Glomerular visceral epithelial cell (primary cell): ENCODE measurements at regions not wholly inside any gene's neighbourhood (a gene's known extent, or its start where the extent isn't known, plus 50 kb on each side); places are given as distances from the start of the nearest gene placed in this dataset.
"Not testable (repeated sequence)": the region's sequence is repeated elsewhere in the genome, so short reads cannot be mapped to it uniquely, and the experiment has no call there.

ENCODE experiments used
- DNase-seq: peaks from one replicate; pipeline ENCODE4 v3.0.0-alpha.2; 2016; ENCODE audit errors: extremely low spot score

DNA sequence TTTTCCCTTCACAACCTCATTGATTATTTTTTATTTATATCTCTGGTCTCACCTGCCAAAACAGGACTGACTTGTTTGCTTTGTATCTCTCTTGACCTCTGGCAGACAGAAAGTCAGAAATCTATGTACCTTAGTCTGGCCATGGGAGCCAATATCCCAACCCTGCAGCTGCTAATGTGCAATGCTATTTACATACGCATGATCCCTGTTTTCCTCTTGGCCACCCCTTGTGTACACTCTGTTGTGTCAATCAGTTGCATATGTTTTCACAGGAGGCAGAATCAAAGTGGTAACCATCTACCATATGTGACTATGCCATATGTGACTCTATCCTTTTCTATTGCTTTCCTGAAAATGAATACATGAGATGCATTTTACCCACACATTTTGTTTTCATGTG is 688.8 kb downstream of the PLA2G4A start:
- DNase-seq, result no peak

DNA sequence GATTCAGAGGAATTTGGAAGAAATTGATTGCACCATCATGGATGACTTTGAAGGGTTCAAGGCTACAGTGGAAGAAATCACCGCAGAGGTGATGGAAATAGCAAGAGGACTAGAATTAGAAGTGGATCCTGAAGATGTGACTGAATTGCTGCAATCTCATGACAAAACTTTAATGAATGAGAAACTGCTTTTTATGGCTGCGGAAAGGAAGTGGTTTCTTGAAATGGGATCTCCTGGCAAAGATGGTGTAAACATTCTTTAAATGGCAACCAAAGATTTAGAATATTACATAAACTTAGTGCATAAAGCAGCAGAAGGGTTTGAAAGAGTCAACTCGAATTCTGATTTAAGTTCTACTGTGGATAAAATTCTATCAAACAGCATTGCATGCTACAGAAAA is 698.6 kb downstream of the PLA2G4A start:
- no peak for DNase-seq

DNA sequence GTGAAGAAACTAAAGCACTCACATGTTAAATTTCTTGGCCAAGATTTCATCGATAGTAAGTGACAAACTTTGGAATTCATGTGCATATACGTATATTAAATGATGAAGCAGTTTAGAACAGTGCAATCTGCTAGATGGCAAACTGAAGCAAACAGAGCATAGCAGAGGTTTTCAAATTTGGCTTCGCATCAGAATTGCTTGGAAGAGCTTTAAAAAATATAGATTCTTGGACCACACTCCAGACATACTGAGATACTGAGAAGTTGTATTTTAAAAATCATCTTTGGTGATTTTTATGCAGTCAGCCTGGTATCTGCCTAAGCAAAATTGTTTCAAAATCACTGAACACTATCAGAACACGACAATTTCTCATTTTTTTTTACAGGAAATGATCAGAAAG is 709.2 kb downstream of the PLA2G4A start:
- no peak for DNase-seq

DNA sequence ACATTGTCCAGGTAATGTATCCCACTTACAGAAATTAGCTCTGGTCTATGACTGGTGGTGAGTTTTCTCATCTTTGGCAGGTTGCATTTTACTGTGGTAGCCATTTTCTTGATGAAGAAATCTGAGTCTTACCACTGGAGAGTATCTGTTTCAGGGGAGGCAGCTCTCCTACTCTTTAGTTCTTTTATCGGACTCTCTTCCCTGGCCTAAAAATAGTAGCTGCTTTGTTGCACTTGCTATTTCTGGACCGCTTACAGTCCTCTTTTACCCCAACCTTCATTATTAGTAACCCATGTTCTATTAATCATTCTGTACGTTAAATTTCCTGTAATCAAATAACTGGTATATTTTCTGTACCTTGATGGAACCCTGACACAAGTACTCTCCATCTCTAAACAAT is 720.8 kb downstream of the PLA2G4A start:
- no peak for DNase-seq

DNA sequence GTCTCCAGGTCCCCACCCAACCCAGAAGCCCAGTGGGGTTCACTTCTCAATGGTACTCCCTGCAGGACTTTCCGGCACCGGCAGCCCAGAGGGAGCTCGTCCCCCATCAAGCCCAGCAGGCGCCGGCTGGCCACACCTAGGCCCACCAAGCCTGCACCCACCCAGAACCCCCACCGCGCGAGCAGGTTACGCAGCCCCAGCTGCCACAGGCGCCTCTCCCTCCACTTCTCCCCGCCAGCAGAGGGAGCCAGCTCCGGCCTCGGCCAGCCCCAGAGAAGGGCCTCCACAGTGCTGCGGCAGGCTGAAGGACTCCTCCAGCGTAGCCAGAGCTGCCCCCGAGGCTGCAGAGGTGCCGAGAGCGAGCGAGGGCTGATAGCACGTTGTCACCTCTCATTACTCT is 722.3 kb downstream of the PLA2G4A start:
- no peak for DNase-seq

DNA sequence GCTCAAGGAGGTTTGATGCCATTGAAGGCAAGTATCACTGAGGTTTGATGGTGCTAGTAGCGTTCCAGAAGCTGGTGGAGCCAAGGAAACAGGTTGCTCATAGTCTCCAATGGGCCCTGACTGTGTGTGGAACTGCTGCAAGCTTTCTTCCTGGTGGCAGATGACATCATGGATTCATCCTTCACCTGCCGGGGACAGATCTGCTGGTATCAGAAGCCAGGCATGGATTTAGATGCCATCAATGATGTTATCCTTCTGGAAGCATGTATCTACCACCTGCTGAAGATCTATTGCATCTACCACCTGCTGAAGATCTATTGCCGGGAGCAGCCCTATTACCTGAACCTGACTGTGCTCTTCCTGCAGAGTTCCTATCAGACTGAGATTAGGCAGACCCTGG is 734.4 kb downstream of the PLA2G4A start:
- DNase-seq, result no peak

DNA sequence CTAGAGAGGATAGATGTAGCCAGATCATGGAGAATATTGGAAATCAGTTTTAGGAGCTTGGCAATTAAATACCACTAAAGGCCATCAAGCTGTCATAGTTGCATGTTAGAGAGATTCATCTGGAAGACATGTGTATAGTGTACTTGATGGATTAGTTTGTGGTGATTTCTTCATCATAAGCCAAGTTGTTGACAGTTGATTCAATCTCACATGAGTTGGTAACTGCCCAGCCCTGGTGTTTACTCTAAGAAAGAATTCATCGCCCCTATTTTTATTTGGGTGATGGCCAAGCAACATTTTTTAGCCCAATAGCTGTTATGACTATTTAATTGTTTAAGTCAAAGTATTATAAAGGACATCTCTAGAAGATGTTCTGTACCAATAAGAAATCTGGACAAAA is 737.6 kb downstream of the PLA2G4A start:
- DNase-seq, result no peak

DNA sequence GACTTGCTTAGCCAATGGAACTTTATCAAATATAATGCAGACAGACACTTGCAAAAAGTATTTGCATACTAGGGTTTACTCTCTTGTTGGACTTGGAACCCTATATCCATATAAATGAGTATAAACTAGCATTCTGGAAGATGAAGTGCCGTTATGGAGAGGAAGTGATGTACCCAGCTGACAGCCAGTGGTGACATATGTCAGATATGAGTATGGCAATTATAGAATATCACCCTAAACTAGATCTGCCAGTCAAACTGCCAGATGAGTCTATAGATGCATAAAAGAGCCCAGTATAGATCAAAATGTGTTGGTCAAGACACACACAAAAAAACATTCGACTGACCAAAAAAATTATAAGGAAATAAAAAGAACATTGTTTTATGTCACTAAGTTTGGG is 739.3 kb downstream of the PLA2G4A start:
- no peak for DNase-seq

DNA sequence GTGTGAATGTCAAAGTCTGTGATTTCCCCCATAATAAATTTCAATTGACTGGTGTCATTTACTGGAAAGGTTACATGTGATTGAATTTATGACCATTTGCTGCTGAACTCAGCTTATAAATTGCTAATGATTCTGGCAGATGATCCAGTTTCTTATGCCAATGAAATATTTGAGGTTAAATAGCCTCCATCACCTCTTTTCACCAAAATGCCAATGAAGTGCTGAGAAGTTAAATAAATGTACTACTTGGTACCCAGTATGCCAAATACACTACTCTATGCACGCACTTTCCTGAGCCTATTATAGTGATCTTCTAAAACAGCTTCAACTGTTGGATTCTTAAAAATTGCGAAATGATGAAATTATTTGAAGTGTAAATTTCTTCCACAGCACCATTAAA is 741.4 kb downstream of the PLA2G4A start:
- DNase-seq, result no peak

DNA sequence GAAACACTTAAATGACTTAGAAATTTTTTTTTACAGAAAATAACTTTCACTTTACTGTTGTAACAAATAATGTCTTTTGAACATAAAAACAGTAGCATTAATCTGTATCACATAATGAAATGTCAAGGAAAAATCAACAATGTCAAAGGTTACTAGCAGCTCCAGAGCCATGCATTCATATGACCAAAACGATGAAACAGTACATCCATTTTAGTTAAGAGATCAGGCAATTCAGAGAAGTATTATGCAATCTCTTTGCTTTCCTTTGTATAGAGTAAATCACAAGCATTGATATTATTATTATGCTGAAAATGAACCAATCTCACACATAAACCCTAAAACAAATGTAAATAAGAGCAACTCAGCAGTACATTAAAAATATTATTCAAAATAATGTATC is 748.9 kb downstream of the PLA2G4A start:
- no peak for DNase-seq

DNA sequence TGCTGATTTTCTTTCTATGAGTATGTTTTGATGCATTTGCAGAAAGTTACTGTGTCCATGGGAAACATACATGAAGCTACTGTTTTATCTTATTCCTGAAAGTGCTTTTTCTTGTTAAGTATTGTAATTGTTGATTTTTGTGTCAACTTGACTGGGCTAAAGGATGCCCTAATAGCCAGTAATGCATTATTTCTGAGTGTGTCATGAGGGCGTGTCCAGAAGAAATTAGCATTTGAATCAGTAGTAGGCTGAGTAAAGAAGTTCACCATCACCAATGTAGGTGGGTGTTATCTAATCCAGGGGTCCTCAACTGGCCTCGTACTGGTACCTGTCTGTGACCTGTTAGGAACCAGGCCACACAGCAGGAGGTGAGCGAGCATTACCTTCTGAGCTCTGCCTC is 760.2 kb downstream of the PLA2G4A start:
- no peak for DNase-seq

DNA sequence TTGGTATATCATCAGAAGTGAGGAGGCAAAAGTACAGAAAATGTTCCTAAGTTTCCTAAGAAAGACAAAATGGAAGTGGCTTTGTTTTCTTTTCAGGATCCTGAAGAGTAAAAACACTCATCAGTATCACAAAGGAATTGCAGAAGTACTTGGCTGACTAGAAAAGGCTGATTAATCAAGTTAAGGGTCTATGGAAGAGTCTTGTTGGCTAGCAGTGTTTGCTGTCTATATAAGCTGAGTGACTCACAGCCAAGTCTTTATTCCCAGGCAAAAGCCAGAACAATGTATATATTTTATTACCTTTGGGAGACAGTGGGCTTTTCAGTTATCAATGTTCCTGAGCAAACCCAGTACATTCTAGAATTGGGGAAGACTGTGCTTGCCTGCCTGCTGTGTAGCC is 777.0 kb downstream of the PLA2G4A start:
- no peak for DNase-seq

DNA sequence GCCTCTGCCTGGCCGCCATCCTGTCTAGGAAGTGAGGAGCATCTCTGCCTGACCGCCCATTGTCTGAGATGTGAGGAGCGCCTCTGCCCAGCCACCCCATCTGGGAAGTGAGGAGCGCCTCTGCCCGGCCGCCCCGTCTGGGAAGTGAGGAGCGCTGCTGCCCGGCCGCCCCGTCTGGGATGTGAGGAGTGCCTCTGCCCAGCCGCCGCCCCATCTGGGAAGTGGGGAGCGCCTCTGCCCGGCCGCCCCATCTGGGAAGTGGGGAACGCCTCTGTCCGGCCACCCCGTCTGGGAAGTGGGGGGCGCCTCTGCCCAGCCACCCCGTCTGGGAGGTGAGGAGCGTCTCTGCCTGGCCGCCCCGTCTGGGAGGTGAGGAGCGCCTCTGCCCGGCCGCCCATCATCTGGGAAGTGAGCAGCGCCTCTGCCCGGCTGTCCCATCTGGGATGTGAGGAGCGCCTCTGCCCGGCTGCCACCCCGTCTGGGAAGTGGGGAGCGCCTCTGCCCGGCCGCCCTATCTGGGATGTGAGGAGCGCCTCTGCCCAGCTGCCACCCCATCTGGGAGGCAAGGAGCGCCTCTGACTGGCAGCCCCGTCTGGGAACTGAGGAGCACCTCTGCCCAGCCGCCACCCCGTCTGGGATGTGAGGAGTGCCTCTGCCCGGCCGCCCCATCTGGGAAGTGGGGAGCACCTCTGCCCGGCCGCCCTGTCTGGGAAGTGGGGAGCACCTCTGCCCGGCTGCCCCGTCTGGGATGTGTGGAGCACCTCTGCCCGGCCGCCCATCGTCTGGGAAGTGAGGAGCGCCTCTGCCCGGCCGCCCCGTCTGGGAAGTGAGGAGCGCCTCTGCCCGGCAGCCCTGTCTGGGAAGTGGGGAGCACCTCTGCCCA is 787.3 kb downstream of the PLA2G4A start:
- not testable (repeated sequence) for DNase-seq

DNA sequence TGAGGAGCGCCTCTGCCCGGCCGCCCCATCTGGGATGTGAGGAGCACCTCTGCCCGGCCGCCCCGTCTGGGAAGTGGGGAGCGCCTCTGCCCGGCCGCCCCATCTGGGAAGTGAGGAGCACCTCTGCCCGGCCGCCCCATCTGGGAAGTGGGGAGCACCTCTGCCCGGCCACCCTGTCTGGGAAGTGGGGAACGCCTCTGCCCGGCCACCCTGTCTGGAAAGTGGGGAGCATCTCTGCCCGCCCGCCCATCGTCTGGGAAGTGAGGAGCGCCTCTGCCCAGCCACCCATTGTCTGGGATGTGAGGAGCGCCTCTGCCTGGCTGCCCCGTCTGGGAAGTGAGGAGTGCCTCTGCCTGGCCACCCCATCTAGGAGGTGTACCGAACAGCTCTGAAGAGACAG is 788.1 kb downstream of the PLA2G4A start:
- not testable (repeated sequence) for DNase-seq

DNA sequence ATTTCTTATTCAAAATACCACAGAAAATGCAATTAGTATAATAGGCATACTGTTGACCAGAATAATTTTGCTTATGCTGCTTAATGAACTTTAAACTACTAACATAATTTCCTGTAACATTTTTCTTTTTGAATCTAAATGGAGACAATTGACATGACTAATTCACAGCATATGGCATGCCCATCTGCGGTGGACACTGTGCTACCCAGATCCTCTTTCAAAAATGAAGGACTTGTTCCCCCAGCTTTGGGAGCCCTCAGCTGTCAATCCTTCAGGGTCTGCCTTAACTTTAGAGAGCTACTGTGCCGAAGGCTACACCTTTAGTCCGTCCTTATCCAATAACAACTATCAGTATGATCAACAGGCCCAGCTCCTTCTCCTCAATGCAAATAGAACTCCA is 789.0 kb downstream of the PLA2G4A start:
- no peak for DNase-seq

DNA sequence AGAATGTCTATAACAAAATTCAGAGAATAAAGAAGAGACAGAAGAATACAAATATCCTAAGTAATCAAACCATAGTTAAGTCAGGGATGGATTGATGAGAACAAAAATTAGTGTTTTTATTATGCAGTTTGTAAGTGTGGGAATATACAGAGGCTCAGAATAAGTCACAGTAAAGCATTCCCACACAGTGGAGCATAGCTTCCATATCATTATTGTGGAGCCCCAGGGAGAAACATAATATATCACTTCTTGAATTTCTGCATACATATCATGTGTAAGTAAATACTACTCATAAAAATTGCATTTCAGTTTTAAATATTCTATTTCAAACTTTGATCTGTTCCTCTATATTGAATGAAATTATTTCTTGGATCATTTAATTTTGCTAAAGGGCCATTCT is 790.4 kb downstream of the PLA2G4A start:
- DNase-seq, result no peak

DNA sequence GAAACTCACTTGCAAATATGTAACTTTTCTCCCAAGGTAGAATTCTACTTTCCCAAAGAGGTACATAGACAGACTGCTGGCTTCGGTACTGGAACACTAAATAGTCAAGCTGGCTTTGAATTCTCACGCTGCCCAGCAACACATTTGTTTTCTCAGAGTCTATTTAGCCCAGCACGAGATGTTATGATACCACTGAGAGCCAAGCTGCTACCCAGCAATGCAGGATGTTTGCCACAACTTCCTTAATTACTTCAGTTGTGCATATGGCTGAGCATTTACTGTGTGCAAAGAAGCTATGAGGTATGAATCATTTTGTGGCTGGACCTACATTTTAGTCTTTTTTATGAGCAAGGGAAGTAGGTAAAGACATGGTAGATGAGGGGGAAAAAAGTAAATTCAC is 793.2 kb downstream of the PLA2G4A start:
- peak; percentile 30 for DNase-seq

DNA sequence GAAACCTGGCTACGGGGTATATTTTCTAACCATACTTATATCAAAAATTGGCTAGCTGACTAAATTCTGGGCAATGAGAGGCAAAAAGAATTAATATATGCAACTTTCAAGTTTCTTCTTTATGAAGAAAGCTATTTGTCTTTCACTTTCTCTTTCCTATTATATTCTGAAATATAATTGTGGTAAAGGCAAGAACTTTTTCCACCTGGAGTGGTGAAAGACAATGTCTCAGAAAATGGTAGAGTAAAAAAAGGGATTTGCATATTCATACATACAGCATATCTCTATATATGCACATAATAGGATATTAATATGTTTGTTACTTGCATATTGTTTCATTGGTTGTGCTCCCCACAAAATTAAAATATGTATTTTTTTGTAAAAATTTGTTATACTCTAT is 793.8 kb downstream of the PLA2G4A start:
- no peak for DNase-seq

DNA sequence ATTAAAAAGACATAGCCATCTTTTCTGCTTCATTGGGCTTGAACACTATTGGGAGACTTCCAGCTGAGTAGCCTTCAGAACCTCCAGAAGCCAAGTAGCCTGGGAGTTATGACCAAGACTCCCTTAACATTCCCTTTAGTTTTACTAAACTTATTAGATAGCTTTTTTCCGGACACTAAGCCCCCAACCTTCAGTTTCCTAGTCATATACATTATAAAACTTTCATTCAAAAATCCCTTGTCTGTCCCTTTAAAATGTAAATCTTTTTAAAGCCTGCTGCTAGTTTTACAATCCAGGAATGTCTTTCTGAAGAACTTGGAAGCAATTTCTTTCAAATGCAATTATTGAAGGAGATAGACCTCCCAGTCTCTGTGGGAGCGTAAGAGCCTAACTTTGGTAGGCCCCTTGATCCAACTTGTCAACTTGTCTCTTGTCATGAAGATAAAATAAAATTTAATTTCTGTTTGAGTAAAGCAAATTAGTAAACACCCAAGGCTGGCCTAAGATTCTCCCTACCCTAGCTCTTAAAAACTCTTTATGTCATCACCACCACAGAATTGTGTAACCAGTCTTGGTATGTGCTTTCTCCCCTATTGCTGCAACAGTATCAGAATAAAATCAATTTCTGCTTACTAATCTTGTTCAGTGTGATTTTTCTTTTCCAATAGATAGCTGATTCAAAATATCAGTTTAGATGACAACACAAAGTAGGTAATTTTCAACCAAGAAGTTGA is 796.2 kb downstream of the PLA2G4A start:
- DNase-seq, result no peak

DNA sequence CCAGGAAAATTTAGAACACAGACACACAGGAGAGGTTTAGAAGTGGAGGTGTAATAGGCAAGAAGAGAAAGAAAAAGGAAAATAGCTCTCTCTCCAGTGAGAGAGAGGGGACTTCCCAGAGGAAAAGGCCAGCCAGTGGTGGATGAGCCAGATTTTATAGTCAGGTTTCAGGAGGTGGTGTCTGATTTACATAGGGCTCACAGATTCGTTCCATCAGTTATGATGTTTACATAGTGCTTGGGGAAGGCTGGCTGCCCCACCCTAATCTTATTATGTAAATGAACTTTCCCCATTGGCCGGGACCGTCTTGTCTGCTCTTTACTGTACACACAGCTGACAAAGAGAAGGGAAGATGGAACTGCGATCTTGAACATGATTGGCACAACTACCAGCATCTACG is 797.3 kb downstream of the PLA2G4A start:
- no peak for DNase-seq

DNA sequence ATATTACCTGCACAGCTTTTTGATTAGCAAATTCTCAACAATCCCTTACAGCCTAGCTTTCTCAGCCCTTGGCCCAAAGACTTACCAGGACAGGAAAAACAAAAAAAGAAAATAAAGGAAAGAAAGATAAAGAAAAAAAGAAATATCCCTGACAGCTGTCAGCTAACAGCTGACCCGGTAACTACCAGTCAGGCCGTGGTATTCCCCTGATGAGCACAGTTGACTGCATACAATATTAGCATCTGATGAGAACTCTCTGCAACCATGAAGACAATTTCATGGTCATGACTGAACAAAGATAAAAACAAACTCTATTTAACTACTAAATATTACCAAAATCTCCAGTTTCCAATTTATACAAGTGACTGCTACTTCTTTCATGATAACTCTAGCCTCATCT is 798.8 kb downstream of the PLA2G4A start:
- DNase-seq, result no peak

DNA sequence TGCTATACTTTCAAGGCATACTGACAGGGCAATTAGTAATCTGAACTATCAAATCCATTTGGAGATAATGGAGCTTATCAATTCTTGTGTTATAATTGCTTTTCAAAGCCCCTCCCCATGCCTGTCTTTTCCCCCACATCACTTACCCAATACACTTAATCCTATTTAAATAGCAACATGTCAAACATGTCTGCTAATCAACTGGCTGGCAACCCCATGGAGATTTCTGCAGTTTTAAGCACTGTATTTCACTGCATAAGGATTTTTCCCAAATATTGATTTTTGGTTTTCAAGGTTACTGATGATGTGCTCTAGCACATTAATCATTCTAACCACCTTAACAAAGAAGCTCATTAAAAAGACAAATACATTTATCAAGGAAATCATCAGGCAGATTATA is 800.3 kb downstream of the PLA2G4A start:
- no peak for DNase-seq

DNA sequence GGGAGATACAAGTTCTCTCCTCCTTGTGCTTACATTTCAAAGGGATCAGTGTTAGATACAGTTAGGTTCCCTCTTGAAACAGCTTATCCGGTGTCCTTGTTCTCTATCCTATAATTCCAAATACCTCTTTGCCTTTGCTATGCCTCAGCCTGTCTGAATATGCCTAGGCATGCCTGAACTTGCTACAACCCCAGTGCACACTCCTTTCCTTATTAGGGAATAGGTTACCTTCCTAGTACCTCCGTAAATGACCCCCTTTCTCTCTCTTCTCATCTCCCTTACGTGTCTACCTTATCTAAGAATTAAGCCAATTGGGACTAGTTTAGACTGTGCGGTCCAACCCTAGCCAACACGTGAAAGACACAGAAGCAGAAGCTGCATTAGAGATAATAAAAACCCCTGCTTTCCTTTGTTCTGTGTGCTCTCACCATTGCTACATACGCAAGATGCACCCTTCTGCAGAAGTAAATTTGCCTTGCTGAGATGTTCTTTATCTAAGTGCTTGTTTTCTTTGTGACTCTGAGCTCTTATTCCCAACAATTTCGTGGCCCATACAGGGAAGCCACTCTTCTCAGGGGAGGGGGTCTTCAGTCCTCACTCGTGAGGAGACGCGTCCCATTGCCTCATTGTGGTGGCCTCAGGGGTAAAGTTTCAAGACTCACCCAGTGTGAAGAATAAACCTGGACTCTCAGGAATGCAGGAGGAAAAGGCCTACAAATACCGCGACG is 802.1 kb downstream of the PLA2G4A start:
- no peak for DNase-seq
